Smooth muscle cell (in vitro differentiated cells): ENCODE measurements at regions not wholly inside any gene's neighbourhood (a gene's known extent, or its start where the extent isn't known, plus 50 kb on each side); places are given as distances from the start of the nearest gene placed in this dataset.

Experiments
- DNase-seq: peaks from one replicate; lab custom pipeline; 2025; ENCODE audit not compliant: unreplicated experiment; lab: John Stamatoyannopoulos, UW
- H2AFZ ChIP-seq: fragments of 200-600 bp; sonication (generic); 2 replicates; pipeline ENCODE4 v1.6.0; 2016; ENCODE audit warnings: antibody characterized with exemption, low read depth, mild to moderate bottlenecking
- H3F3A ChIP-seq: fragments of 200-600 bp; sonication (generic); 2 replicates; pipeline ENCODE4 v1.6.0; 2017; ENCODE audit warnings: antibody characterized with exemption, low read depth
- H3K27ac ChIP-seq: fragments of 200-600 bp; sonication (generic); 2 replicates; pipeline ENCODE4 v1.5.1; 2016; ENCODE audit warnings: low read depth, mild to moderate bottlenecking
- H3K27me3 ChIP-seq: fragments of 200-600 bp; sonication (generic); 2 replicates; pipeline ENCODE4 v1.6.1; 2016; ENCODE audit warnings: low read depth, mild to moderate bottlenecking
- H3K36me3 ChIP-seq: fragments of 200-600 bp; sonication (generic); 2 replicates; pipeline ENCODE4 v1.5.1; 2016; ENCODE audit warnings: low read depth
- H3K4me1 ChIP-seq: fragments of 200-600 bp; sonication (generic); 2 replicates; pipeline ENCODE4 v1.5.1; 2016; ENCODE audit warnings: low read depth
- H3K4me2 ChIP-seq: fragments of 200-600 bp; sonication (generic); 2 replicates; pipeline ENCODE4 v1.6.0; 2016; ENCODE audit warnings: mild to moderate bottlenecking
- H3K4me3 ChIP-seq: fragments of 200-600 bp; sonication (generic); 2 replicates; pipeline ENCODE4 v1.5.1; 2016; ENCODE audit warnings: mild to moderate bottlenecking
- H3K79me2 ChIP-seq: fragments of 200-600 bp; sonication (generic); 2 replicates; pipeline ENCODE4 v1.6.0; 2016; ENCODE audit warnings: low read depth, mild to moderate bottlenecking
- H3K9ac ChIP-seq: fragments of 200-600 bp; sonication (generic); 2 replicates; pipeline ENCODE4 v1.6.0; 2016; ENCODE audit warnings: low read depth
- H3K9me3 ChIP-seq: fragments of 200-600 bp; sonication (generic); replicated peaks from 2 replicates; pipeline ENCODE4 v1.5.1; 2016; ENCODE audit warnings: low read depth
- H4K20me1 ChIP-seq: fragments of 200-600 bp; sonication (generic); 2 replicates; pipeline ENCODE4 v1.6.0; 2016; ENCODE audit warnings: low read depth
- CTCF ChIP-seq: fragments of 200-600 bp; sonication (generic); IDR thresholded peaks from 2 replicates; pipeline ENCODE4 v1.5.1; 2017; ENCODE audit warnings: borderline replicate concordance, mild to moderate bottlenecking, antibody characterized with exemption; ENCODE audit not compliant: insufficient read depth, poor library complexity, severe bottlenecking
- WGBS: methylation state at CpG from one replicate; pipeline ENCODE4 v1.1.7; 2016; ENCODE audit warnings: low lambda C conversion rate; 5-methylcytosine and 5-hydroxymethylcytosine counted together

DNA sequence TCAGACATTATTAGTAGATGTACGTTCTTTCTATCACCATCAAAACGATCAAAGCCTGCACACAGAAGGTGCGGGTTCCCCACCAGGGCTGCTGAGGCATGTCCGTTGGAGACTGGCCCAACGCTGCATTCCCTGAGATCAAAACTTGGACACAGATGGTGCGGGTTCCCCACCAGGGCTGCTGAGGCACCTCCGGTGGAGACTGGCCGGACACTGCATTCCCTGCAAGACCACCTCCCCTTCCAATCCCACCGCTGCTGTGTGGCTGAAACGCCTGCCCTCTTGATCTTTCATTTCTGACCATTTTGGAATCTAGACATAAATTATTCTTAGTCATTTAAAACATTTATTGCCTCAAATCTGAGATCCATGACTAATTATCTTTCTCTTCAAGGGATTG is 254.2 kb upstream of the SALL3 start:
- Histone ChIP-seq H3K9ac (no peak overlapping the region), H4K20me1 (no peaks in the 10 kb centered on the region), H3K27ac (no peak overlapping the region), H3K9me3 (no peaks in the 10 kb centered on the region), H2AFZ (no peak overlapping the region), H3K27me3 (peaks cover 19% of the 10 kb centered on the region), H3K79me2 (no peaks in the 10 kb centered on the region), H3F3A (no peaks in the 10 kb centered on the region), H3K4me2 (no peak overlapping the region), H3K36me3 (no peaks in the 10 kb centered on the region), H3K4me1 (peaks cover 4% of the 10 kb centered on the region), H3K4me3 (no peak overlapping the region)
- DNase-seq, result no peak
- 92% methylated on average over 10 of the region's 10 CpGs for WGBS
- no peak for TF ChIP-seq CTCF

DNA sequence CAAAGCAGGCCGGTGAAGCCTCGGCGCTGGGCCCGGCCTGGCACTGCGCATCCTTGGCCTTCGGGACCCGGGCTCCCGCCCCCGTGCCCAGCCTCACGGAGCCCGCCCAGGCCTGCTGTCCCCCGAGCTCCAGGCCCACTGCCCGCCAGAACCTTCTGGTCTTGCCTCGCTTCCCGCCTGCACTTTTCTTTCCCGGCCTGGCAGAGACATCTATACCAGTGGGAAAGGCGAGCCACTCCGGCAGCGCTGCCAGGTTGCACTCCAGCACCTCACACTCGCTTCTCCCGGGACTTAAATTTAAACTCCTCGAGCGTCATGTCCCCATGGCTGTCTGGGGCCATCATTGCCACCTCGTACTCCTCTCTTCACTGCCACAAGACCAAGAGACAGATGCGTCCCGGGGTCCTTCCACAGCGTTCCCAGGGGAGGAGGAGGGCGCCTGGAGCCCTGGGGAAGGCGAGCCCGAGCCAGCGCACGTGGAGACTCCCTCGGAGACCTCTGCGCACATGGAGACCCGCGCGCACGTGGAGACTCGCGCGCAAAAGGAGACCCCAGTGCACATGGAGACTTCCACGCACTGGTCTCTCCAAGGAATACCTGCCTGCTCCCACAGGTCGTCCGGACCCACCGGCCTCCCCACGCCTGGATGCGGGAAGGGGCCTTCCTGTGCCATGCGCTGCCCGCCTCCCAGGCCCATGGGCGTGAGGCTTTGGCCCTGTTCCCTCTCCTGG is 253.1 kb upstream of the SALL3 start:
- no peak overlapping the region for H2AFZ ChIP-seq
- no peak for DNase-seq
- TF ChIP-seq CTCF, result no peak
- H3K9me3 ChIP-seq, result no peaks in the 10 kb centered on the region
- H3K27me3 ChIP-seq, result peaks cover 14% of the 10 kb centered on the region
- 93% methylated on average over 50 of the region's 50 CpGs for WGBS
- no peak overlapping the region for H3K27ac ChIP-seq
- H3K9ac ChIP-seq, result no peak overlapping the region
- no peak overlapping the region for H3K4me2 ChIP-seq
- H3K4me3 ChIP-seq, result no peak overlapping the region
- H3F3A ChIP-seq, result no peaks in the 10 kb centered on the region
- no peaks in the 10 kb centered on the region for H3K36me3 ChIP-seq
- H3K4me1 ChIP-seq, result peaks cover 4% of the 10 kb centered on the region
- H3K79me2 ChIP-seq, result no peaks in the 10 kb centered on the region
- H4K20me1 ChIP-seq, result no peaks in the 10 kb centered on the region

GRCh38 chr18:78727057-78727739 is 252.4 kb upstream of the SALL3 start:
- no peak overlapping the region for H3K4me2 ChIP-seq
- TF ChIP-seq CTCF, result no peak
- H3K36me3 ChIP-seq, result no peaks in the 10 kb centered on the region
- no peak overlapping the region for H3K9ac ChIP-seq
- no peak overlapping the region for H3K4me3 ChIP-seq
- DNase-seq, result no peak
- peaks cover 4% of the 10 kb centered on the region for H3K4me1 ChIP-seq
- peaks cover 7% of the 10 kb centered on the region for H3K27me3 ChIP-seq
- 93% methylated on average over 25 of the region's 25 CpGs for WGBS
- no peaks in the 10 kb centered on the region for H3K79me2 ChIP-seq
- no peak overlapping the region for H2AFZ ChIP-seq
- H3K9me3 ChIP-seq, result no peaks in the 10 kb centered on the region
- no peaks in the 10 kb centered on the region for H3F3A ChIP-seq
- H4K20me1 ChIP-seq, result no peaks in the 10 kb centered on the region
- H3K27ac ChIP-seq, result no peak overlapping the region
